OCI-LY7 (cell line): ENCODE measurements at regions not wholly inside any gene's neighbourhood (a gene's known extent, or its start where the extent isn't known, plus 50 kb on each side); places are given as distances from the start of the nearest gene placed in this dataset.

Experiments
- BruUV-seq: library from RNA; stranded (reverse); fragments of 400-500 nt; replicated peaks from 2 replicates; lab custom pipeline; 2021; lab: Mats Ljungman, UMichigan
- CTCF ChIA-PET: fragments of 300-600 bp; sonication (Branson Sonifier 250); formaldehyde crosslinking; loops from one replicate; lab custom pipeline; 2022; ENCODE audit warnings: antibody characterized with exemption; ENCODE audit not compliant: unreplicated experiment; lab: Charles Lee
- POLR2A ChIA-PET: fragments of 300-600 bp; sonication (Branson Sonifier 250); formaldehyde crosslinking; loops from one replicate; lab custom pipeline; 2022; ENCODE audit warnings: antibody characterized with exemption; lab: Charles Lee
- DNase-seq: peaks from one replicate; pipeline ENCODE4 v3.0.0-alpha.2; 2015; ENCODE audit warnings: low spot score
- H2AFZ ChIP-seq: fragments of 200-600 bp; sonication (generic), shearing (Covaris generic); 2 replicates; pipeline ENCODE4 v1.6.1; 2014; ENCODE audit warnings: mild to moderate bottlenecking, antibody characterized with exemption, low read length, moderate library complexity
- H3K27ac ChIP-seq: fragments of 200-600 bp; sonication (generic); 2 replicates; pipeline ENCODE4 v1.5.1; 2014; ENCODE audit warnings: mixed run types, low read depth, mild to moderate bottlenecking, moderate library complexity, low read length, inconsistent platforms; ENCODE audit not compliant: poor library complexity, severe bottlenecking
- H3K36me3 ChIP-seq: fragments of 200-600 bp; sonication (generic); 2 replicates; pipeline ENCODE4 v1.6.1; 2014; ENCODE audit warnings: mild to moderate bottlenecking, antibody characterized with exemption, low read length, moderate library complexity, mixed read lengths; ENCODE audit not compliant: insufficient read depth
- H3K4me1 ChIP-seq: fragments of 200-600 bp; sonication (generic); 2 replicates; pipeline ENCODE4 v1.5.1; 2014; ENCODE audit warnings: mild to moderate bottlenecking, low read length; ENCODE audit not compliant: insufficient read depth, poor library complexity, severe bottlenecking
- H3K4me2 ChIP-seq: fragments of 200-600 bp; sonication (generic); 2 replicates; pipeline ENCODE4 v1.6.1; 2014; ENCODE audit warnings: mild to moderate bottlenecking, low read length
- H3K4me3 ChIP-seq: fragments of 200-600 bp; sonication (generic); 2 replicates; pipeline ENCODE4 v1.5.1; 2014; ENCODE audit warnings: mild to moderate bottlenecking, low read depth, low read length; ENCODE audit not compliant: poor library complexity, severe bottlenecking
- H3K79me2 ChIP-seq: fragments of 200-600 bp; sonication (generic); 2 replicates; pipeline ENCODE4 v1.6.1; 2016; ENCODE audit warnings: low read depth, mild to moderate bottlenecking, low read length, moderate library complexity, mixed read lengths; ENCODE audit not compliant: insufficient read depth
- H3K9me2 ChIP-seq: fragments of 200-600 bp; sonication (generic); 2 replicates; pipeline ENCODE4 v1.6.1; 2016; ENCODE audit warnings: mild to moderate bottlenecking, low read length, mixed read lengths; ENCODE audit not compliant: insufficient read depth
- H3K9me3 ChIP-seq: fragments of 200-600 bp; sonication (generic); 2 replicates; pipeline ENCODE4 v1.6.1; 2014; ENCODE audit warnings: mild to moderate bottlenecking, mixed run types, low read length, mixed read lengths
- H4K20me1 ChIP-seq: fragments of 200-600 bp; sonication (generic); 2 replicates; pipeline ENCODE4 v1.6.1; 2014; ENCODE audit warnings: mild to moderate bottlenecking, antibody characterized with exemption, low read length, moderate library complexity, mixed read lengths; ENCODE audit not compliant: insufficient read depth
- EZH2phosphoT487 ChIP-seq: fragments of 200-600 bp; sonication (generic); IDR thresholded peaks from 2 replicates; pipeline ENCODE4 v1.6.1; 2018; ENCODE audit warnings: low read depth, borderline replicate concordance, mild to moderate bottlenecking, mixed run types, antibody characterized with exemption, low read length, moderate library complexity, mixed read lengths
- intact Hi-C: fragments of 100-400 bp; cut with micrococcal nuclease; formaldehyde crosslinking; loops from one replicate; pipeline ENCODE4 v1.10.0; 2022; ENCODE audit not compliant: unreplicated experiment
- TF ChIP-seq, protein P1 (sequence below): fragments of 200-600 bp; sonication (generic); conservative IDR thresholded peaks from 2 replicates; pipeline ENCODE4 v1.5.1; 2014; ENCODE audit warnings: mild to moderate bottlenecking, antibody characterized with exemption, low read length, moderate library complexity, mixed read lengths

DNA sequence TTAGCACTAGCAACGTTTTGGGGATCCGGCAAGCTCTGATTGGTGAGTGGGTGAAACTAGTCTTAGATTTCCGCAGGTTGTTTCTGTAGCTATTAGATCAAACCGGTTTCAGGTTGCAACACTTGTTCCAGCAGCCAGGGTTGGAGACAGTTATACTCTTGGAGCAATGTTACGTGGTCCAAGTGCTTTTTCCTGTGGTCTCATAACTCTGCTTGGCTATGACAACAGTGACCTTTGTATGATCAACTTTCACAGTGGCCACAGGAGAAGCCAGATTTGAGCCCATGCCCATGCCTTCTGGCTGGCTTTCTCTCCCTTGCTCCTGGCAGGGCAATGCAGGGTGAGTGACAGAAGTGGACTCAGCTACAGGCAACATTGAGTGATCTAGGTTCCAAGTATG is 84.5 kb upstream of the TAF1B start:
- BruUV-seq: no TSS peak
- intact Hi-C loops: no loop called here
- DNase-seq: no peak
- Histone ChIP-seq H3K9me3 (no peaks in the 10 kb centered on the region), H3K27ac (no peak overlapping the region), H4K20me1 (no peaks in the 10 kb centered on the region), H3K36me3 (no peaks in the 10 kb centered on the region), H3K4me2 (no peak overlapping the region), H3K4me3 (no peak overlapping the region), H3K4me1 (peaks cover 1% of the 10 kb centered on the region), H3K79me2 (no peaks in the 10 kb centered on the region), H2AFZ (no peak overlapping the region), H3K9me2 (no peaks in the 10 kb centered on the region)
- ChIA-PET POLR2A (no interaction called here), CTCF (no interaction called here)
- TF ChIP-seq, protein P1, sequence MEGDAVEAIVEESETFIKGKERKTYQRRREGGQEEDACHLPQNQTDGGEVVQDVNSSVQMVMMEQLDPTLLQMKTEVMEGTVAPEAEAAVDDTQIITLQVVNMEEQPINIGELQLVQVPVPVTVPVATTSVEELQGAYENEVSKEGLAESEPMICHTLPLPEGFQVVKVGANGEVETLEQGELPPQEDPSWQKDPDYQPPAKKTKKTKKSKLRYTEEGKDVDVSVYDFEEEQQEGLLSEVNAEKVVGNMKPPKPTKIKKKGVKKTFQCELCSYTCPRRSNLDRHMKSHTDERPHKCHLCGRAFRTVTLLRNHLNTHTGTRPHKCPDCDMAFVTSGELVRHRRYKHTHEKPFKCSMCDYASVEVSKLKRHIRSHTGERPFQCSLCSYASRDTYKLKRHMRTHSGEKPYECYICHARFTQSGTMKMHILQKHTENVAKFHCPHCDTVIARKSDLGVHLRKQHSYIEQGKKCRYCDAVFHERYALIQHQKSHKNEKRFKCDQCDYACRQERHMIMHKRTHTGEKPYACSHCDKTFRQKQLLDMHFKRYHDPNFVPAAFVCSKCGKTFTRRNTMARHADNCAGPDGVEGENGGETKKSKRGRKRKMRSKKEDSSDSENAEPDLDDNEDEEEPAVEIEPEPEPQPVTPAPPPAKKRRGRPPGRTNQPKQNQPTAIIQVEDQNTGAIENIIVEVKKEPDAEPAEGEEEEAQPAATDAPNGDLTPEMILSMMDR: no peak
- no peak for TF ChIP-seq EZH2phosphoT487

- intact Hi-C loops: no loop called here
- H3K9me2 ChIP-seq: no peaks in the 10 kb centered on the region
- H3K36me3 ChIP-seq: no peaks in the 10 kb centered on the region
- TF ChIP-seq, protein P1: no peak
- no peak for TF ChIP-seq EZH2phosphoT487
- no peaks in the 10 kb centered on the region for H3K9me3 ChIP-seq
- no peaks in the 10 kb centered on the region for H4K20me1 ChIP-seq
- H3K79me2 ChIP-seq: no peaks in the 10 kb centered on the region
- no peak overlapping the region for H3K27ac ChIP-seq
- BruUV-seq: no TSS peak
- no peak overlapping the region for H3K4me2 ChIP-seq
- ChIA-PET POLR2A (interaction anchor here (1.3 kb wide), 1 partner anchor 20 kb away, joined by 4 read pairs; no protein-coding TSS in a partner anchor), CTCF (no interaction called here)
- H2AFZ ChIP-seq: no peak overlapping the region
- H3K4me3 ChIP-seq: no peak overlapping the region
- DNase-seq: no peak
- H3K4me1 ChIP-seq: peaks cover 9% of the 10 kb centered on the region
These were observed 83.0 kb upstream of the TAF1B start for GRCh38 chr2:9760069-9760901.

DNA sequence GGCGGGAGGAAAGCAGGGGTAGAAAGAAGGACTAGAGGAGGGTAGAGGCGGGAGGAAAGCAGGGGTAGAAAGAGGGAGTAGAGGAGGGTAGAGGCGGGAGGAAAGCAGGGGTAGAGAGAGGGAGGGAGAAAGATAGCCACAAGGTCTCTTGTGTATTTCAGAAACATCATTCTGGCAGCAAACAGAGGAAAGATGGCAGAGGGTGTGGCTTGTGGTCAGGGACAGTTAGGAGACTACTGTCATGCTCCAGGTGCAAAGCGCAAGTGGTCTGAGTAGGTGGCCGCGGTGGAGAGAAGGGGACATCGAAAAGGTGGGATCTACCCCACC is 82.4 kb upstream of the TAF1B start:
- ChIA-PET POLR2A (no interaction called here), CTCF (no interaction called here)
- no peaks in the 10 kb centered on the region for H4K20me1 ChIP-seq
- no peak overlapping the region for H3K4me2 ChIP-seq
- DNase-seq: no peak
- no peak overlapping the region for H3K4me3 ChIP-seq
- TF ChIP-seq, protein P1: no peak
- no peak for TF ChIP-seq EZH2phosphoT487
- no peak overlapping the region for H2AFZ ChIP-seq
- no peak overlapping the region for H3K27ac ChIP-seq
- no peaks in the 10 kb centered on the region for H3K9me2 ChIP-seq
- BruUV-seq: no TSS peak
- intact Hi-C loops: no loop called here
- no peaks in the 10 kb centered on the region for H3K36me3 ChIP-seq
- no peaks in the 10 kb centered on the region for H3K9me3 ChIP-seq
- H3K79me2 ChIP-seq: no peaks in the 10 kb centered on the region
- H3K4me1 ChIP-seq: peaks cover 9% of the 10 kb centered on the region
